Activated B cell treated with CpG ODN at 0.5 μM for 24 hours (primary cell): ENCODE measurements at regions not wholly inside any gene's neighbourhood (a gene's known extent, or its start where the extent isn't known, plus 50 kb on each side); places are given as distances from the start of the nearest gene placed in this dataset.

Source experiments
- ATAC-seq: fragments of 200-7000 bp; cut with Tn5 transposase; one replicate; pipeline ENCODE4 v1.10.0; 2021; ENCODE audit warnings: low read depth, mild to moderate bottlenecking, moderate library complexity
- CTCF ChIA-PET: fragments of 350-600 bp; sonication (Branson Sonifier 250); formaldehyde crosslinking; loops from one replicate; lab custom pipeline; 2021; ENCODE audit warnings: antibody characterized with exemption; lab: Charles Lee
- POLR2A ChIA-PET: fragments of 350-600 bp; sonication (Branson Sonifier 250); formaldehyde crosslinking; loops from one replicate; lab custom pipeline; 2021; ENCODE audit warnings: antibody characterized with exemption; lab: Charles Lee
- DNase-seq: peaks from one replicate; pipeline ENCODE4 v3.0.0; 2022
- H3K27ac Mint-ChIP-seq: one replicate; pipeline ENCODE4 v1.8.0; 2020; ENCODE audit warnings: mixed read lengths
- H3K27me3 Mint-ChIP-seq: one replicate; pipeline ENCODE4 v1.8.0; 2021; ENCODE audit warnings: mixed read lengths
- H3K36me3 Mint-ChIP-seq: one replicate; pipeline ENCODE4 v1.8.0; 2021; ENCODE audit warnings: low read depth, mixed read lengths
- H3K4me1 Mint-ChIP-seq: one replicate; pipeline ENCODE4 v1.8.0; 2021; ENCODE audit warnings: mixed read lengths
- H3K4me3 Mint-ChIP-seq: one replicate; pipeline ENCODE4 v1.8.0; 2020; ENCODE audit warnings: mild to moderate bottlenecking, mixed read lengths
- H3K9me3 Mint-ChIP-seq: one replicate; pipeline ENCODE4 v1.8.0; 2020; ENCODE audit warnings: mixed read lengths
- intact Hi-C: fragments of 100-400 bp; cut with micrococcal nuclease; formaldehyde crosslinking; loops from one replicate; pipeline ENCODE4 v1.15.1; 2024
- TF ChIP-seq, protein P1 (sequence below): fragments of 200-600 bp; IDR thresholded peaks from one replicate; pipeline ENCODE4 v1.8.0; 2022; ENCODE audit warnings: antibody characterized with exemption, mild to moderate bottlenecking

DNA sequence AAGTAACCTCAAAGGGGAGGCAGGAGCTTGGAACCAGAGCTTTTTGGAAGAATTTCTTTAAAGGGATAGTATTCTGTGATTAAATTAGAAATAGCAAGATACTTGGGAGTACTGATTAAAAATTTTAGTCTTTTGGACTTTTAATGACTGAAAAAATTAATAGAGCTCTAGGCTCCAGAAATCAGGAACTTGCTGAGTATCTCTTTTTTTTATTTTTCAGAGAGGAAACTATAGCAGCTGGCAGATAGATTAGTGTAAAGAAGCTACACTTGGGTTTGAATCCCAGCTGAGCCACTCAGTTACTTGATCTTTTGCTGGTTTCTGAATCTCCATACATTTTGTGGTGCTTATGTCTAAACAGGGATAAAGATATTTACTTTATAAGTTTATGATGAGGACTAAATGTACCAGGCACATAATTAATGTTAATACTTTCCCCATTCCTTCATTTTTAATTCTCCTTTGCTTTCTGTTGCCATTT, 94.2 kb upstream of the TNC start:
- ATAC-seq (no peak), DNase-seq (no peak)
- ChIA-PET CTCF (no interaction called here), POLR2A (interaction anchor here (1.3 kb wide), 1 partner anchor 20 kb away, joined by 4 read pairs; no protein-coding TSS in a partner anchor)
- H3K36me3 Mint-ChIP-seq: no peaks in the 10 kb centered on the region
- H3K4me1 Mint-ChIP-seq: peaks cover 68% of the 10 kb centered on the region
- H3K9me3 Mint-ChIP-seq: no peaks in the 10 kb centered on the region
- no peaks in the 10 kb centered on the region for H3K27me3 Mint-ChIP-seq
- TF ChIP-seq, protein P1, sequence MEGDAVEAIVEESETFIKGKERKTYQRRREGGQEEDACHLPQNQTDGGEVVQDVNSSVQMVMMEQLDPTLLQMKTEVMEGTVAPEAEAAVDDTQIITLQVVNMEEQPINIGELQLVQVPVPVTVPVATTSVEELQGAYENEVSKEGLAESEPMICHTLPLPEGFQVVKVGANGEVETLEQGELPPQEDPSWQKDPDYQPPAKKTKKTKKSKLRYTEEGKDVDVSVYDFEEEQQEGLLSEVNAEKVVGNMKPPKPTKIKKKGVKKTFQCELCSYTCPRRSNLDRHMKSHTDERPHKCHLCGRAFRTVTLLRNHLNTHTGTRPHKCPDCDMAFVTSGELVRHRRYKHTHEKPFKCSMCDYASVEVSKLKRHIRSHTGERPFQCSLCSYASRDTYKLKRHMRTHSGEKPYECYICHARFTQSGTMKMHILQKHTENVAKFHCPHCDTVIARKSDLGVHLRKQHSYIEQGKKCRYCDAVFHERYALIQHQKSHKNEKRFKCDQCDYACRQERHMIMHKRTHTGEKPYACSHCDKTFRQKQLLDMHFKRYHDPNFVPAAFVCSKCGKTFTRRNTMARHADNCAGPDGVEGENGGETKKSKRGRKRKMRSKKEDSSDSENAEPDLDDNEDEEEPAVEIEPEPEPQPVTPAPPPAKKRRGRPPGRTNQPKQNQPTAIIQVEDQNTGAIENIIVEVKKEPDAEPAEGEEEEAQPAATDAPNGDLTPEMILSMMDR: no peak
- peak overlapping the region; percentile 74 for H3K27ac Mint-ChIP-seq
- intact Hi-C loops: loop anchor here (10.0 kb wide), 1 partner anchor 317 kb away; no protein-coding TSS in a partner anchor
- H3K4me3 Mint-ChIP-seq: peak overlapping the region; percentile 36

DNA sequence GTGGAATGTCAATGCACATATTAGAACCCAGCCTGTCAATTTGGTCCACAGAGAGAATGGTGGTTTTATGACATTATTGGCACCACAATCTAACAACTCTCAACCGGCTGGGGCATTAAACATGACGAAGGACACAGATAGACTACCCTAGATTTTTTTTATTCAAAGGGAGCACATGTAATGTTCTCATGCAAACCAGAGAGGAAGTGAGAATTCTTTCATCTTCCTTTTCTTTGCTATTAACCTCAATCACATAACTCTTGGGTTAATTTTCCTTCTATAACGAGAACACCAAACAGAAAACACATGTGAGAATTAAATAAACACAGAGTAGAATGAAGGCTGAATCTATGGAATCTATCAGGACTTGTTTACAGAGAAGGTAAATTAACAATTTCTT, 94.9 kb upstream of the TNC start:
- TF ChIP-seq, protein P1: no peak

DNA sequence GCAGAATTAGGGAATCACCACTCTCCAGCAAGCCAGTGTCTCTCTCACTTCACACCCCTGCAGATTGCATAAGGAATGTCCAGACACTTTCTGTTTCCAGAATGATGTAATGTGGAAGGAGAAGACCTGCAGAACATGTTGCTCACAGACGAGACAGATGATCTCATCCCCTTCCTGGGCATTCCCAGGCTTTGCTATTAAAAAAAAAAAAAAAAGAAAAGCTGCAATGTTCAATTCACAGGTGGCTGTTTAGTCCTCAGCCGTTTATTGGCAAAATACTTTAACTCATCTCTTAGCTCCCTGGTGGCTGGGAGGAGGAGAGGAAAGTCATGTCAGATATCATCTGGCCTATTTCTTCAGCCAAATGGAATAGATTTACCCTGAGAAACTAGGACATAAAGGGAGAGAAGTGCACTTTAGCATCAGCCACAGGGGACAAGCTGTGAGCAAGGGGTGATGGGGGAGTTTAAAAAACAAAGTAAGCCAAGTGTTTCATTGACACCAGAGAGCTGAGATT, 95.9 kb upstream of the TNC start:
- TF ChIP-seq, protein P1: no peak
- DNase-seq (no peak), ATAC-seq (no peak)
- Mint-ChIP-seq H3K4me3 (no peak overlapping the region), H3K36me3 (no peaks in the 10 kb centered on the region), H3K27me3 (no peaks in the 10 kb centered on the region), H3K27ac (no peak overlapping the region), H3K9me3 (no peaks in the 10 kb centered on the region), H3K4me1 (peaks cover 60% of the 10 kb centered on the region)
- POLR2A ChIA-PET: interaction anchor here (0.8 kb wide), 1 partner anchor 22 kb away, joined by 3 read pairs; no protein-coding TSS in a partner anchor
- CTCF ChIA-PET: no interaction called here
- intact Hi-C loops: loop anchor here (10.0 kb wide), 1 partner anchor 319 kb away; no protein-coding TSS in a partner anchor

More for the DNA sequence above, 94.9 kb upstream of the TNC start:
- ChIA-PET POLR2A (no interaction called here), CTCF (no interaction called here)
- ATAC-seq (peak; percentile 38), DNase-seq (no peak)
- Mint-ChIP-seq H3K4me1 (peaks cover 69% of the 10 kb centered on the region), H3K9me3 (no peaks in the 10 kb centered on the region), H3K27me3 (no peaks in the 10 kb centered on the region), H3K36me3 (no peaks in the 10 kb centered on the region), H3K4me3 (peak overlapping the region; percentile 36), H3K27ac (peak overlapping the region; percentile 74)
- intact Hi-C loops: loop anchor here (10.0 kb wide), 1 partner anchor 318 kb away; no protein-coding TSS in a partner anchor

DNA sequence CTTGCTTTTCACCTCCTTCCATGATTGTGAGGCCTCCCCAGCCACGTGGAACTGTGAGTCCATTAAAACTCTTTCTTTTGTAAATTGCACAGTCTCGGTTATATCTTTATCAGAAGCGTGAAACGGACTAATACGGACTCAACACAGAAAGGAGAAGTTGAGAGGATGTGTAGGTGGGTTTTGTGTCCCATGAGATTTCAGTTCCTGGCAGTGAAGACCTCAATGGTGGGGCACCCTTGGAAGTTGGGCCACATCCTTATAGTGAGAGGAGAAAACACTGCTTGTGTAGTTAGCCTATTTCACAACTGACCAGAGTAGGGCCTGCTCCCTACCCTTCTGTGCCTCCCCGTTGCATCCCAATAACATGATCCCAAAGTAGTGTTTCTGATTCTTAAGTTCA, 98.9 kb upstream of the TNC start:
- no peaks in the 10 kb centered on the region for H3K36me3 Mint-ChIP-seq
- TF ChIP-seq, protein P1: no peak
- H3K27me3 Mint-ChIP-seq: no peaks in the 10 kb centered on the region
- H3K4me1 Mint-ChIP-seq: peaks cover 40% of the 10 kb centered on the region
- H3K9me3 Mint-ChIP-seq: no peaks in the 10 kb centered on the region
- no peak overlapping the region for H3K4me3 Mint-ChIP-seq
- ChIA-PET POLR2A (no interaction called here), CTCF (no interaction called here)
- ATAC-seq (peak; percentile 67), DNase-seq (no peak)
- intact Hi-C loops: loop anchor here (10.0 kb wide), 1 partner anchor 322 kb away; no protein-coding TSS in a partner anchor
- peak overlapping the region; percentile 67 for H3K27ac Mint-ChIP-seq

DNA sequence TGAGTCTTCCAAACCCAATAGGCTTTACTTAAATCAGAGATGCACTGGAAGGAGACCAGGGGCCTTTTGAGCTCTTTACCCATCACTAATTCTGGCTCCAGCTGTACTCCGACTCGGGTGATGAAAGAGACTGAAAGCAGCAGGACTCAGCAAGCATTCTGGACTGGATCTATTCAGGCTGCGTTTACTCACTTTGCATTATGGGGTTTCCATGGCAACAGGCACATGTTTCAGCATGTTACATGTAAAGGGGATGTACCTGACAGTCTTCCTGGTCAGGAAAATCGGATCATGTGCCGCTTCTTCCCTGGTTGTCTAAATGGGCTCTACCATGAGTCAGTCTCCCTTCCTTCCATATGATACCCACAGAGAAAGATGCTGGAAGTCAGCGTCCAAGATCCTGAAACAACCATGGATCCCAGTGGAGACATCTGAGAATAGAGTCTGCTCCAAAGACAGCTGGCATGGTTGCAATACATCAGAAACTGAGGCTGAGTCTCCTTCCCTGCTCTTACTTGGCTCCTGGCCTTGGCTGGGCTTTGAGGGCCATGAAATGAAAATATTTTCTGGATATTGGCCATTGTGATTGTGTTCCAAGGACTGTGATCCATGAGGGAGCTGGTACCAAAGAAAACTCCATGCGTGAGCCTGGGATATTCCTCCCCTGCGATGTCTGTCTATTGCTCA, 102.5 kb upstream of the TNC start:
- DNase-seq (no peak), ATAC-seq (no peak)
- no peak overlapping the region for H3K27ac Mint-ChIP-seq
- TF ChIP-seq, protein P1: no peak
- H3K4me1 Mint-ChIP-seq: peaks cover 19% of the 10 kb centered on the region
- no peaks in the 10 kb centered on the region for H3K27me3 Mint-ChIP-seq
- no peaks in the 10 kb centered on the region for H3K36me3 Mint-ChIP-seq
- H3K9me3 Mint-ChIP-seq: no peaks in the 10 kb centered on the region
- H3K4me3 Mint-ChIP-seq: no peak overlapping the region
- intact Hi-C loops: no loop called here
- CTCF ChIA-PET: no interaction called here
- POLR2A ChIA-PET: no interaction called here
